HG03025 (cell line): ENCODE measurements at regions not wholly inside any gene's neighbourhood (a gene's known extent, or its start where the extent isn't known, plus 50 kb on each side); places are given as distances from the start of the nearest gene placed in this dataset.
A peak's percentile ranks its signal among the peaks of the same experiment; 100 is the strongest.

Source experiments
- ATAC-seq: cut with Tn5 transposase; IDR thresholded peaks from one replicate; pipeline ENCODE4 v1.9.1; 2021; ENCODE audit warnings: mild to moderate bottlenecking, moderate library complexity; ENCODE audit not compliant: unreplicated experiment, low FRiP score

DNA sequence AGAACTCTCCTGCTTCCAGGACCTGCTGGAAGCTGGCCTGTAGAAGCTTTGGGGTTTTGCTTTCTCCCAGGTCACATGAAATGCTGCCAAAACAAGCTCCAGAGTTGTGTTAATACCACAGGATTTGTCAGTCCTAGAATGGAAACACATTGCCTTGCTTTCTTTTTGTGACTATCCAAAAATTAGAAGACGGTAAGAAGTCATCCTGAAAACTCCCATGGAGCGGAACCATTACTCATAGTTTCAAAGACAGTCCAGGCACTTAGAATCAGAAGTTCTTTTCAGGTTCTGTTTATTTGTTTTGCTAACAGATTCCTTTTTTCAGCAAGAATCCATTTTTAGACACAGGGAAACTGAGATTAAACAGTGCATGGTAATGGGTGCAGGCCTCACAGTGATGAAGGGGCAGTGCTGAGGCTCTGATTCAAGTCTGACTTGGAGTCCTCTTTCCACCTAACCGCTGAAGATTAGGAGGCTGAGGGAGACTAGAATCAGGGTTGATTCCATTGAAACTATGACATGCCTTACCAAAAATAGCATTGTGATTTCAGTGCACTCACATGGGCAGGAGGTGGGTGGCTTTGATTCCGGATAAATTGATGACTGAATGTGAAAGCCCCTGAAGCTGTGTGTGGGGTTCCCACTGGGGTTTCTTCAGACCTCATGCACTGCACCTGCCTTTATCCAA, 72.2 kb upstream of the NAA20 start:
- ATAC-seq, result peak; percentile 48

DNA sequence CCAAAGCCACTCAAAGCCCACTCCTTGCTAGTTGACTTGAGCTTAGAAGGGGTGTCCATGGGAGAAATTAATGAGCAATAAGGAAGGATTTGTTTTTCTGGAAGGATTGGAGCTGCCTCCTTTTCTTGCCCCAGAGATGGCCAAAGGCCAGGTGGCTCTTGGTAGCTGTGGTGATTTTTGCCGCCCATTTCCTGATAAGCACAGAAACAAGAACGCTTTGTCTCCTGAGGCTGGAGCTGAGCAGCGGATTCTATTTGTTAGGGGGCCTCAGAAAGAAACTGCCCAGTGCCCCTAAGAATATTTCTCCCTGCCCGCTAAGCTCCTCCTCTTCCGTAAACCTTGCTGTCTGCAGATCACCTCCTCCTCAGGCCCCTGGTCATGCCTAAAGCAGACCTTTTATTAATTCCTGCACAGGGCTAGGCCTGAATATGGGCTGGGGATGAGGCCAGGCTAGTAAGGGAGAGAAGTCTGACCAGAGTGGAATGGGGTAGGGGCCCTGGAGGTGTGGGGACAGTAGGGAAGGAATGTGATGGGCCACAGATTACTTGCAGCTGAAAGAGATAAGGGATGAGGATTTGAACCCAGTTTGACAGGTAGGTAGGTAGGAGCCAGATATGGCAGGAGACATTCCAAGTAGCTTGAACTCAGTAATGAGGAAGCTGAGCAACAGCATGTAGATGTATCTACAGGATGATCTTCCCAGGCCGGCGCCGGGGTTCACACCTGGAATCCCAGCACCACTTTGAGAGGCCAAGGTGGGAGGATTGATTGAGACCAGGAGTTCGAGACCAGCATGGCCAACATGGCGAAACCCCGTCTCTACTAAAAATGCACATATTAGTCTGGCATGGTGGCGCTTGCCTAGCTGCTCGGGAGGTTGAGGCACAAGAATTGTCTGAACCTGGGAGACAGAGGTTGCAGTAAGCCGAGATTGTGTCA, 71.2 kb upstream of the NAA20 start:
- no peak for ATAC-seq

DNA sequence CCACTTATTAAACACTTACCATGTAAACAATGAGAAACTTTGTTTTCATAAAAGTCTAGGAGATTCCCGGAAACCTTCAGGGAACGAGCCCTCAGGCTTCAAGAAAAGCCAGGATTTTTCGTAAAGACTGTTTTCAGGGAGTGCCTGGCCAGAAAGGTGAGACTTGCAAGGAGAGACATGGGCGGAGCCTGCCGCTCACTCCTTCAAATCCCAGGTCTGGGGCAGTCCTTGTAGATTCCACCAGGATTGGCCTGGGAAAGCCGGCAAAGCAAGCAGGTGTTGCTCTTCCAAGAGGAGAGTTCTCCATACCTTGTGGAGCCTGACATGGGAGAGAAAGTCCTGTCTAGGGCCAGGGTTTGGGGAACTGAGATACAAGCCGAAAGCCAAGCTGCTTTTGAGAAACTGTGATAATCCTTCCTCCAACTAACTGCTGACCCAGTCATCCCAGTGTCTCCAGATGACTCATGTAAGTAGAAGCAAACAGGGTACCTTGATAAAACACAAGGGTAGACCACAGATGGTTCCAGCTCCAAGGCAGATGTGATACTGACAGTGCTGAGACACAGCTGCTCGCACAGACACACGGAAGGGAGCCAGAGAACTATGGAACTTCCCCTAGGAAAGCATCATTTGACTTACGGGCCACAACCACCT, 69.4 kb upstream of the NAA20 start:
- ATAC-seq, result peak; percentile 42

DNA sequence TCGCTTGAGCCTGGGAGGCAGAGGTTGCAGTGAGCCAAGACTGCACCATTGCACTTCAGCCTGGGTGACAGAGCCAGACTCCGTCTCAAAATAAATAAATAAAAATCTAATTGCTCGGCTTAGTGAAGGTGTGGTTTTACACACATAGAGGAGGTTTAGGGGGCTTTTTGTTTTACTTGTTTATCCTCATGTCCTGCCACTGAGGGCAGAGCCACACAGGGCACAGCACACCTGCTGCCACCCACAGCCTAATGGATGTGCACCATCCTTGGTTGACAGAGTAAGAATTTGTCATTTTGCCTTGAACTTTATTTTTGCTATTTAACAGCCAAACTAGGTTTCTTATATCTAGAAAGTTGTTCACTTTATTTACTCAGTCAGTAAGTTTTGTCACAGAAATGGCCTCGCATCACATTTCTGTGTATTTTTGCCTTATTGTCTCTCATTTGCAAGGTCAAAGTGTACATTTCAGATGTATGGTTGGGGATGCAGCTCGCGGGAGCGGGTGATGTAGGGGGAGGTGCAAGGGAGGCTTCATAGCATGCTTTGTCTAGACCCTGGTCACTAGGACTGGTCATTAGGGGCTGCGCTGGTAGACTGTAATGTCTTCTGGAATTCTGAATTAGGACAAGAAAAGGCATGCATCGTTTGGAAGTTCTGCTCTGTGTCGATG, 67.8 kb upstream of the NAA20 start:
- no peak for ATAC-seq

DNA sequence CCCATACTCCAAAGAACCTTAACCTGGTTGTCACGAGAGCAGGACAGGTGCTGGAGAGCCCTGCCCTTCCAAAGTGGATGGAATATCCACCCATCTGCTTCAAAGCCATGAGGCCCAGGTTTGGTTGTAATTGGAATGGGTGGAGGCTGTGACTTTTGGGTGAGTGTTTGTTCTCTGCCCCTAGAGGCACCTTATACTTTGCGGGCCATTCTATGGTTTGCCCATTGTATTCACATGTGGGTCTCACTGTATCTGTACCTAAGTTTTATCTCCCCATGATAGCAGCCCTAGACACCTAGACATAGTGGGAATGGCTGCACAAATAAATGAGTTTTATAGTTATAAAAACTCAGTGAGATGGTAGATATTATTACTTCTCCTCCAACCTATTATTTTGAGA, 67.1 kb upstream of the NAA20 start:
- ATAC-seq, result no peak

DNA sequence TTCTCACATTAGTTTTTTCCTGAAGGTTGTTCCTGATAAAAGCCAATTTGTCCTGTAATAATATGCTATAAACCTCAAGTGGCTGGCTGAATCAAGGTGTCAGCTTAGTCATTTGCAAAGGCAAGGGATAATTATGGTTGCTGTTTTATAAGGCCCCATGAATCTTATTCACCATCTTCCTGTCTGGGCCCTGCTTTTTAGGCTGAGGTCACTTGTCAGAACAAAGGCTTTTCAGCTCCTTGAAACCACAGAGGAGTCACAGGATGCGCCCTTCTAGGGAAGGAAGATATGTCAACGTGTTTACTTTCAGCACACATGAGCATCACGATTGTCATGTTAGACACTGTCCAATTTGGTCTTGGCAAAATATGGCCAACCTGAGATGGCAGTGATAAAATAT, 64.8 kb upstream of the NAA20 start:
- no peak for ATAC-seq

DNA sequence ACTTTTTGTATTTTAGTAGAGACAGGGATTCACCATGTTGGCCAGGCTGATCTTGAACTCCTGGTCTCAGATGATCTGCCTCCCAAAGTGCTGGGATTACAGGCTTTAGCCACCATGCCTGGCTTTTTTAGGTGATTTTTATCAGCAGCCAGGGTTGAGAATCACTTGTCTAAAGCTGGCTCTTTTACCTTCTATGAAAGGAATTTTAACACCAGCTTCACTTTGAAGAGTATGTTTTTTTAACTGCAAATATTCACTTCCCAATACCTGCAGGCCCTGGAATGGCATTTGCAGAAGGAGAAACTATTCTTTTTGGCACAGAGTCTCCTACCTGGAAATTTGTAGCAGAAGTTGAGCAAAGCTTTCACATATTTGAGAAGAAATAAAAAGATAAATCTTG, 63.6 kb upstream of the NAA20 start:
- no peak for ATAC-seq

DNA sequence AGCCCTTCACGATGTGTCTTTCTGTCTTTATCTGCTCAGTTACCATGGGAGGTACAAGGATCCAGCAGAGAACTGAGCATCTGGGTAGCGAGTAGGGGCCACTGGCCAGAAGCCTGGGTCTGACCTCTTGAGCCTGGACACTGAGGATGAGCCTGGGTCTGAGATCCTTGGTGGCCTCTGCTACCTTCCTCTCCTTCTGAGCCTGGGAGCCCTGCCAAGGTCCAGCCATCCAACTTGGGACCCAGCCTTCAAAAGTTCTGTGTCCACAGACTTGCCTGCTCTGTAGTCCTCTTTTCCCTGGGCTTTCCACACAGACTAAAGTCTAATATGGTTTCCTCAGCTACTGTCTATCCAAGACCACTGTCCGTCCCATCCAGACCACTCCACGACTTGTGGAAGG, 60.2 kb upstream of the NAA20 start:
- ATAC-seq, result no peak

DNA sequence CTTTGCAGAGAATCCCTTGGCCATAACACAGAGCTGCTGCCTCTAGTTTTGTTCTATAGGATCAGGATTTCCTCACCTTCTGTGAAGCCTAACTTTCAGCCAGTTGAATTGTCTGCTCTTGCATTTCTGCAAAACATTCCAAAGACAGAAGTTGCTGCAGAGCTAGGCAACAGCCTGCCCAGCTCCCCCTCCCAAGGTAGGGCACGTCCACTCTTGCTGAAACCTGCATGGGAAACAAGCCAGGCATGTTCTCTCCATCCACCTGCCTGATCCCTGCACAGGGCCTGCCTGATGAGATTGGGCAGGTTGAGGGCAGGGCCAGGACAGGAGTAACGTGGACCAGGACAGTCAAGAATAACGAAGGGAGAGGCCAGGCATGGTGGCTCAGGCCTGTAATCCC, 58.9 kb upstream of the NAA20 start:
- no peak for ATAC-seq

DNA sequence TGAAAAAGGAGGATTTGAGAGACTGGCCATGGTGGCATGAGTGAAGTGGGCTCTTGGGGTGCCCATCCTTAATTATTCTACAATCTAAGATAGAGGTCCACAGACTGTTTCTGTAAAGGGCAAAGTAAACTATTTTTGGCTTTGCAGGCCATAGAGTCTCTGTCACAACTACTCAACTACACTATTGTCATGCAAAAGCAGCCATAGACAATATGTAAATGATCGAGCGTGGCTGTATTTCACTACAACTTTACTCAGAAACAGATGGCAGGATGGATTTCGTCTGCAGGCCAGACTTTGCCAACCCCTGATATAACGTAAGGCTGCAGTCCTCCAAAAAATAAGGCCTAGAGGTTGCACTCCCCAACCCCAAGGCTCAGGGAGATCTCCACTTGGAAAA, 58.2 kb upstream of the NAA20 start:
- no peak for ATAC-seq

DNA sequence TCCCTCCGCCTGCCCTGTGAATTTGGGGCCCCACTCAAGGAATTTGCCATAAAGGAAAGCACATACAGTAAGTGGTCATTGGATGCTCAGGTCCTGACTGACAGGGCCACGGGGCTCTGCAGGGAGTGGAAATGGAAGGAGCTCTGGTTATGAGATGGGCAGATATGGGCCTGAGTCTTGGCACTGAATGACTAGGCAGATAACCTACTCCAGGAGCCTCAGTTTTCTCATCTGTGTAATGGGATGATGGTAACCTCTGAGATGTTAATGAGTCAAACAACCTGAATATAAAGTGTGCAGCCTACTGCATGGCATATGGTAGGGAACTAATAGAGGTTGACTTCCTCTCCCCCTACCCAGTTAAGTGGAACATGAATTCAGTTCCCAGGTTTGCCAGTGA, 56.4 kb upstream of the NAA20 start:
- ATAC-seq, result no peak

DNA sequence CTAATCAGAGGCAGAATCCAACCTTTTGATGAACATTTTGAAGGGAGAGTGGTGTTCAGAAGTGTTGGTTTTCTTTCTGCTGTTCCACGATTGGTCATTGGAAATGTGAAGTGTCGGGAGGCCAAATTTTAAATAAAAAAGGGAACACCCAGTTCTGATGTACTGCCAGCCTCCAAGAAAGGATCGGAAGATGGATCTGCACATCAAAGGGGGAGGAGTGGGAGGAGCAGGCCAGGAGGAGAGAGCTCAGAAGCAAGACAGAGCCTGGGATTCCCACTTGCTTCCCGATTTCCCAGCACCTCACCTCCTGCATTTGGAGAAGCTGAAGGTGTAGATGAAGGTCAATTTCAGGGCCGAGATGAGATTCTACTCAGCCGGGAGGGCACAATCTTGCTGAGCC, 55.9 kb upstream of the NAA20 start:
- no peak for ATAC-seq

DNA sequence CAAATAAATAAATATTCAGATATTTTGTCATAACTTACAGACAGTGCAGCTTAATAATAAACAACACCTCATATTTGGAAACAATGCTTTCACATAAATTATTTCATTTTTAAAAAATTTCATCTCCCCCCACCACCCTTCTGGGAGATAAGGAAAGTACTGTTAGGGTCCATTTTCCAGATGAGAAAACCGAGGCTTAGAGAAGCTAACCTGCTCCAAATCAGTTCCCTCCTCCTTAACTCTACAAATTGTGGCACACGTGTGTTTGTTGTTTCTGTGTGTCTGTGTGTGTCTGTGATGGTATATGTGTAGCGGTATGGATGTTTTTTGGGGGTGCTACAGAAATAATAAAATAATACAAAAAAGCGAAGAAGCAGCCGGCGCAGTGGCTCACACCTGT, 54.2 kb upstream of the NAA20 start:
- no peak for ATAC-seq

DNA sequence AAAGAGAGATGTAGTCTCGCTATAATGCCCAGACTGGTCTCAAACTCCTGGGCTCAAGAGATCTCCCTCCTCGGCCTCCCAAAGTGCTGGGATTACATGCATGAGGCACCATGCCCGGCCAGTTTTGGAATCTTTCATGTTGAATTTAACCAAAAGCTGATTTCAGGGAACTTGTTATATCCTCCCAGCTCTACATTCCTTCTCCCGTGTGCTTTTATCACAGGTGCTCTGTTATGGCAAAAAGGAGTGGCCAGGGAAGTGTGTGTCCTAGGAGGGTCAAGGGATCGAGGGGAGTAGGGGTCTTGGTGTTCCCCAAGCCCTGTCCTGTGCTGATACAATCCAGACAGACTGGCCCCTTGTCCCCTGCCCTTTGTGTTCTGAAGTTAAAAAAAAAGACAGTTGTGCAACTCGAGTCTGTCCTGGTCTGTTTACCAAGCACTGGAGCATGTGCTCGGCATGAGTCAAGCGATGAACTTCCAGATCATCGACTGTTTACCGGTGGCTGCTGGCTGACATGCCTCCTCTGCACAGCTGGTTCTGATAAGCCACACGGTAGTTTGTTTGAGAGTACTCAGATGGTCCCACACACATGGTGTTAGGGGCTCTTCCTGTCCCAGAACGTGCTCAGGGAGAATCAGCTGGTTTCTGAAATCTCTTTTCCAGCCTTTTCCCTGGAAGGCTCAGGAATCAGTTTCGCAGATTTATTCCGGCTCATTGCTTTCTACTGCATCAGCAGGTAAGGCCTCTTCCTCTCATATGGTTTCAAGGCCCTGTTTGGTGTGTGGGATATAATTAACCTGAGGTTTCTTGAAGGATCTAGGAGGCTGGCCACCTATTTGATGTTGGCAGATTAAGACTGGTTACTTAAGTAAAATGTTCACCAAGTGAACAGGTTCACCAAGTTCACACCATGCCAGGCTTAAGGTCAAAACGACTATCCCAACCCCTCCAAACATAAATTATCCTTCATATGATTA, 52.6 kb upstream of the NAA20 start:
- ATAC-seq, result no peak

DNA sequence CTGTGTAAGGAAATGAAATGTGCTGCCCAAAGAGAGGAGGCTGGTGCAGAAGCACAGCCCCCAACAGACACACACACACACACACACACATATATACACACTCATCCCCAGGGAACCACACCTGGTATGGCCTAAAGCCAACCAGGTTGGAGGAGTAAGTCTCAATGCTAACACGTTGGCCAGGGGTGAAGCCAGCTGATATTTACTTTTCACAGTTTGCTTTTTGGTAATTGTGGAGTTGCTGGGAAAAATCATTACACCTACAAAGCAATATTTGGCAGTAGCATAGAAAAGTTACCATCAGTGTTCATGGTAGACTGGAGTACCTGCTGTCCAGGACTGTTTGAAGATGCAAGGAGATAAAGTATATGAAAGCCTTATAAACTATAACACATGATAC, 50.3 kb upstream of the NAA20 start:
- ATAC-seq, result no peak
